Tibial nerve (tissue), 3 donors: ENCODE measurements at regions not wholly inside any gene's neighbourhood (a gene's known extent, or its start where the extent isn't known, plus 50 kb on each side); places are given as distances from the start of the nearest gene placed in this dataset.

Experiments
- POLR2A ChIP-seq, 2 donors: fragments of 450-650 bp; IDR thresholded peaks; one replicate each; pipeline ENCODE4 v1.6.1; 2017; ENCODE audit warnings: antibody characterized with exemption in 2 of 2, mild to moderate bottlenecking in 2 of 2, moderate library complexity in 2 of 2
- TF ChIP-seq, protein P1 (sequence below), 5 experiments: fragments of 200-600 bp in 3 of 5; fragments of 450-650 bp in 2 of 5; sonication (generic) in 3 of 5; IDR thresholded peaks; one replicate each; pipeline ENCODE4 v1.5.1; 2016 to 2019; ENCODE audit warnings: antibody characterized with exemption in 5 of 5, mild to moderate bottlenecking in 3 of 5, moderate library complexity in 2 of 5

DNA sequence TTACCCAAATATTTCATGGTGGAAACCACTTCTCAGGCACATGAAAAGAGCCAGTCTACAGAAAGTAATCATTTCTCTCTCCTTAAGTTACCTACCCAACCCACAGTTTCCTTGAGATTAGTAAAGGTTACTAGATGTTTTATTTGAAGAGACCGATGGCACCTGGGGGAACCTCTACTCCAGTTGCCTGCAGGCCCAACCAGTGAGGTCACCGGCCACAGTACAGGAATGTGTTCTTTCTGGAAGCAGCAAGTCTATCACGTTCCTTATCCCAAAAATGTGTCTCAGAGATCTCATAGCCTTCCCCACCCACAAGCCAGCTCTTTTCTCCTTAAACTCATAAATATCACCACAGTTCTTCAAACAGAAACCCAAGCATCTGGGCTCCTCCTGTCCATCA, 316.1 kb downstream of the COG6 start:
- TF ChIP-seq, protein P1, sequence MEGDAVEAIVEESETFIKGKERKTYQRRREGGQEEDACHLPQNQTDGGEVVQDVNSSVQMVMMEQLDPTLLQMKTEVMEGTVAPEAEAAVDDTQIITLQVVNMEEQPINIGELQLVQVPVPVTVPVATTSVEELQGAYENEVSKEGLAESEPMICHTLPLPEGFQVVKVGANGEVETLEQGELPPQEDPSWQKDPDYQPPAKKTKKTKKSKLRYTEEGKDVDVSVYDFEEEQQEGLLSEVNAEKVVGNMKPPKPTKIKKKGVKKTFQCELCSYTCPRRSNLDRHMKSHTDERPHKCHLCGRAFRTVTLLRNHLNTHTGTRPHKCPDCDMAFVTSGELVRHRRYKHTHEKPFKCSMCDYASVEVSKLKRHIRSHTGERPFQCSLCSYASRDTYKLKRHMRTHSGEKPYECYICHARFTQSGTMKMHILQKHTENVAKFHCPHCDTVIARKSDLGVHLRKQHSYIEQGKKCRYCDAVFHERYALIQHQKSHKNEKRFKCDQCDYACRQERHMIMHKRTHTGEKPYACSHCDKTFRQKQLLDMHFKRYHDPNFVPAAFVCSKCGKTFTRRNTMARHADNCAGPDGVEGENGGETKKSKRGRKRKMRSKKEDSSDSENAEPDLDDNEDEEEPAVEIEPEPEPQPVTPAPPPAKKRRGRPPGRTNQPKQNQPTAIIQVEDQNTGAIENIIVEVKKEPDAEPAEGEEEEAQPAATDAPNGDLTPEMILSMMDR (IDR thresholded peaks at IDR 0.05) = no peak
- no peak for TF ChIP-seq POLR2A (IDR thresholded peaks at IDR 0.05)
